ENCODE measurements at regions not wholly inside any gene's neighbourhood (a gene's known extent, or its start where the extent isn't known, plus 50 kb on each side); places are given as distances from the start of the nearest gene placed in this dataset.
A peak's percentile ranks its signal among the peaks of the same experiment; 100 is the strongest.

- POLR2A ChIA-PET, result interaction anchor here (1.7 kb wide), 1 partner anchor 12 kb away, joined by 5 read pairs; no protein-coding TSS in a partner anchor
- no peaks in the 10 kb centered on the region for H3K9me1 ChIP-seq (ENCODE audit: control insufficient read depth, insufficient read depth, low read length)
- no peak overlapping the region for H3K4me3 ChIP-seq
- DNase-seq (ENCODE audit: extremely low read depth in 1 of 4, low spot score in 3 of 4) (no peak), FAIRE-seq (no peak), ATAC-seq (no peak)
- no peaks in the 10 kb centered on the region for H3K4me1 ChIP-seq (replicated peaks in 1 of 2; ENCODE audit: control insufficient read depth in 2 of 2, insufficient read depth in 2 of 2, low read length in 2 of 2)
- H4K20me1 ChIP-seq (replicated peaks; ENCODE audit: control insufficient read depth, insufficient read depth, low read length), result no peaks in the 10 kb centered on the region; the same call in 1 of the 2 replicates
- in situ Hi-C loops (cut with MboI) (no loop called here), intact Hi-C loops (cut with micrococcal nuclease) (no loop called here)
- H2AFZ ChIP-seq (ENCODE audit: low read depth, low read length), result no peak overlapping the region
- no TSS peak for BruUV-seq (replicated peaks)
- TF ChIP-seq NFRKB (IDR thresholded peaks at IDR 0.05; ENCODE audit: low read depth), result no peak
- H3K9me3 ChIP-seq (replicated peaks; ENCODE audit: control insufficient read depth, insufficient read depth, low read depth, low read length), result no peaks in the 10 kb centered on the region
- no peaks in the 10 kb centered on the region for H3K79me2 ChIP-seq (ENCODE audit: control insufficient read depth, insufficient read depth, low read length)
- no peaks in the 10 kb centered on the region for H3K36me3 ChIP-seq (ENCODE audit: control insufficient read depth, insufficient read depth, low read length)
- no peak overlapping the region for H3K27ac ChIP-seq (ENCODE audit: extremely low read depth, low read depth, low read length)
- no peaks in the 10 kb centered on the region; a peak in 1 of 5 replicates for H3K27me3 ChIP-seq (ENCODE audit: control insufficient read depth in 2 of 2, insufficient read depth in 2 of 2, low read length in 2 of 2)
- CTCF ChIA-PET (ENCODE audit: low intra/inter-chr PET ratio), result interaction anchor here (0.5 kb wide), 1 partner anchor 1631 kb away, joined by 4 read pairs; no protein-coding TSS in a partner anchor
- H3K9ac ChIP-seq (ENCODE audit: insufficient read depth in 1 of 2, low read depth in 2 of 2, low read length in 2 of 2), result no peak overlapping the region
- no peak overlapping the region for H3K4me2 ChIP-seq (ENCODE audit: insufficient read depth, low read length)
Observed at GRCh38 chr1:50272912-50273311, 150.3 kb downstream of the DMRTA2 start.

DNA sequence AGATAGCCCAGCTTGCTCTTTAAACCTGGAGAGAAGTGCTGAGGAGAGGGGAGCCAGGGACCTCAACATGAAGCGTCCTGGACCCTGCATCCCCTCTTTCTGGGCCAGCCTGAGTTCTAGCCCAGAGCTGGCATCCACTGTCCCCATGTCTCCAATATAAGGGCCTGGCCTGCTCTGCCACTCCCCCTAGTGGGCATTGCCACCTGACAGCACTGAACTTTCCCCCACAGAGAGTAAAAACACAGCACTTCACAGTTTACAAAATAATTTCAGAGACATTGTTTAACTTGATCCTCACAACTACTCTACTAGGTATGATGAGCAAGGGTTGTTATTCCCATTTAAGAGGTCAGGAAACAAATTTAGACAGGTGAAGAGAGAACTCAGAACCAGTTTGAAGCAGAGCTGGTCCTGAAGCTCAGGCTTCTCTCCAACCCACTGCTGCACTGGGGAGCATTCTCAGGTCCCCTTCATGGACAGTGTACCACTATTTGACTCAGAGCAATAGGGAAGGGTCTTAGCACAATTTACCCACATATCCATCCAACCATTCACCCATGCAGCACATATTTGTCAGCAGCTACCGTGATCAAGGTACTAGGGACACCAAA lies 151.2 kb downstream of the DMRTA2 start:
- DNase-seq (ENCODE audit: extremely low read depth in 1 of 4, low spot score in 3 of 4), result peak; percentile 31 to 56 (median 42)
- H2AFZ ChIP-seq (ENCODE audit: low read depth, low read length), result no peak overlapping the region
- no peak for TF ChIP-seq POLR2AphosphoS2 (IDR thresholded peaks at IDR 0.05; ENCODE audit: low read length)
- TF ChIP-seq CTCF (IDR thresholded peaks at IDR 0.05 in 2 of 3, conservative IDR thresholded peaks at IDR 0.05 in 1 of 3; ENCODE audit: insufficient read depth in 2 of 3, low read depth in 1 of 3, low read length in 3 of 3), result peak; percentile 54 to 70 (median 63); a peak in 5 of 6 replicates
- TF ChIP-seq, protein P1, sequence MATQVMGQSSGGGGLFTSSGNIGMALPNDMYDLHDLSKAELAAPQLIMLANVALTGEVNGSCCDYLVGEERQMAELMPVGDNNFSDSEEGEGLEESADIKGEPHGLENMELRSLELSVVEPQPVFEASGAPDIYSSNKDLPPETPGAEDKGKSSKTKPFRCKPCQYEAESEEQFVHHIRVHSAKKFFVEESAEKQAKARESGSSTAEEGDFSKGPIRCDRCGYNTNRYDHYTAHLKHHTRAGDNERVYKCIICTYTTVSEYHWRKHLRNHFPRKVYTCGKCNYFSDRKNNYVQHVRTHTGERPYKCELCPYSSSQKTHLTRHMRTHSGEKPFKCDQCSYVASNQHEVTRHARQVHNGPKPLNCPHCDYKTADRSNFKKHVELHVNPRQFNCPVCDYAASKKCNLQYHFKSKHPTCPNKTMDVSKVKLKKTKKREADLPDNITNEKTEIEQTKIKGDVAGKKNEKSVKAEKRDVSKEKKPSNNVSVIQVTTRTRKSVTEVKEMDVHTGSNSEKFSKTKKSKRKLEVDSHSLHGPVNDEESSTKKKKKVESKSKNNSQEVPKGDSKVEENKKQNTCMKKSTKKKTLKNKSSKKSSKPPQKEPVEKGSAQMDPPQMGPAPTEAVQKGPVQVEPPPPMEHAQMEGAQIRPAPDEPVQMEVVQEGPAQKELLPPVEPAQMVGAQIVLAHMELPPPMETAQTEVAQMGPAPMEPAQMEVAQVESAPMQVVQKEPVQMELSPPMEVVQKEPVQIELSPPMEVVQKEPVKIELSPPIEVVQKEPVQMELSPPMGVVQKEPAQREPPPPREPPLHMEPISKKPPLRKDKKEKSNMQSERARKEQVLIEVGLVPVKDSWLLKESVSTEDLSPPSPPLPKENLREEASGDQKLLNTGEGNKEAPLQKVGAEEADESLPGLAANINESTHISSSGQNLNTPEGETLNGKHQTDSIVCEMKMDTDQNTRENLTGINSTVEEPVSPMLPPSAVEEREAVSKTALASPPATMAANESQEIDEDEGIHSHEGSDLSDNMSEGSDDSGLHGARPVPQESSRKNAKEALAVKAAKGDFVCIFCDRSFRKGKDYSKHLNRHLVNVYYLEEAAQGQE (IDR thresholded peaks at IDR 0.05; ENCODE audit: borderline replicate concordance), result peak; percentile 39; the same call in 1 of the 2 replicates
- TF ChIP-seq, protein P1 (CRISPR knock-in tag; IDR thresholded peaks at IDR 0.05; ENCODE audit: low read depth), result no peak

More for the DNA sequence above, 151.2 kb downstream of the DMRTA2 start:
- Histone ChIP-seq H3K9me3 (replicated peaks; ENCODE audit: control insufficient read depth, insufficient read depth, low read depth, low read length) (no peaks in the 10 kb centered on the region), H3K79me2 (ENCODE audit: control insufficient read depth, insufficient read depth, low read length) (no peaks in the 10 kb centered on the region), H3K27ac (ENCODE audit: extremely low read depth, low read depth, low read length) (no peak overlapping the region), H3K9me1 (ENCODE audit: control insufficient read depth, insufficient read depth, low read length) (no peaks in the 10 kb centered on the region), H4K20me1 (replicated peaks; ENCODE audit: control insufficient read depth, insufficient read depth, low read length) (no peaks in the 10 kb centered on the region), H3K9ac (ENCODE audit: insufficient read depth in 1 of 2, low read depth in 2 of 2, low read length in 2 of 2) (no peak overlapping the region), H3K36me3 (ENCODE audit: control insufficient read depth, insufficient read depth, low read length) (no peaks in the 10 kb centered on the region), H3K27me3 (ENCODE audit: control insufficient read depth in 2 of 2, insufficient read depth in 2 of 2, low read length in 2 of 2) (no peaks in the 10 kb centered on the region), H3K4me3 (no peak overlapping the region), H3K4me2 (ENCODE audit: insufficient read depth, low read length) (no peak overlapping the region), H3K4me1 (replicated peaks in 1 of 2; ENCODE audit: control insufficient read depth in 2 of 2, insufficient read depth in 2 of 2, low read length in 2 of 2) (no peaks in the 10 kb centered on the region)
- BruUV-seq (replicated peaks), result no TSS peak
- ATAC-seq, result peak; percentile 83
- 0% methylated on average over 2 of the region's 2 CpGs for WGBS (ENCODE audit: insufficient coverage, low coverage, missing lambda C conversion rate)
- intact Hi-C loops (cut with micrococcal nuclease) (no loop called here), in situ Hi-C loops (cut with MboI) (no loop called here)
- FAIRE-seq, result peak; percentile 56
- ChIA-PET CTCF (ENCODE audit: low intra/inter-chr PET ratio) (no interaction called here), POLR2A (interaction anchor here (0.9 kb wide), 1 partner anchor 26 kb away, joined by 5 read pairs; no protein-coding TSS in a partner anchor)
